ENCODE measurements at regions not wholly inside any gene's neighbourhood (a gene's known extent, or its start where the extent isn't known, plus 50 kb on each side); places are given as distances from the start of the nearest gene placed in this dataset.
A peak's percentile ranks its signal among the peaks of the same experiment; 100 is the strongest.

GRCh38 chr11:19650467-19650866, 62.2 kb upstream of the NAV2 start:
- peaks cover 6% of the 10 kb centered on the region for H3K27me3 Mint-ChIP-seq
- H3K4me3 Mint-ChIP-seq: no peak overlapping the region
- H3K4me3 ChIP-seq (ENCODE audit: low read depth, low read length): no peak overlapping the region
- no peaks in the 10 kb centered on the region for H3K4me1 Mint-ChIP-seq
- H3K9me3 ChIP-seq (ENCODE audit: control insufficient read depth in 2 of 2, low read length in 2 of 2): no peaks in the 10 kb centered on the region
- peaks cover 0 to 5% (median 0%) of the 10 kb centered on the region in 7 donors for H3K9me3 Mint-ChIP-seq
- no peak overlapping the region for H3K27ac ChIP-seq (ENCODE audit: insufficient read depth, low read length, poor library complexity, severe bottlenecking)
- no peaks in the 10 kb centered on the region for H3K36me3 ChIP-seq (ENCODE audit: control insufficient read depth, insufficient read depth, low read length)
- no peaks in the 10 kb centered on the region for H3K36me3 Mint-ChIP-seq
- ATAC-seq (ENCODE audit: low read depth in 2 of 2): no peak
- no peak for DNase-seq
- no peaks in the 10 kb centered on the region for H3K4me1 ChIP-seq (ENCODE audit: control insufficient read depth, insufficient read depth, low read length, poor library complexity, severe bottlenecking)
- no peaks in the 10 kb centered on the region for H3K27me3 ChIP-seq (ENCODE audit: control insufficient read depth, insufficient read depth, low read length)
- H3K27ac Mint-ChIP-seq: no peak overlapping the region

DNA sequence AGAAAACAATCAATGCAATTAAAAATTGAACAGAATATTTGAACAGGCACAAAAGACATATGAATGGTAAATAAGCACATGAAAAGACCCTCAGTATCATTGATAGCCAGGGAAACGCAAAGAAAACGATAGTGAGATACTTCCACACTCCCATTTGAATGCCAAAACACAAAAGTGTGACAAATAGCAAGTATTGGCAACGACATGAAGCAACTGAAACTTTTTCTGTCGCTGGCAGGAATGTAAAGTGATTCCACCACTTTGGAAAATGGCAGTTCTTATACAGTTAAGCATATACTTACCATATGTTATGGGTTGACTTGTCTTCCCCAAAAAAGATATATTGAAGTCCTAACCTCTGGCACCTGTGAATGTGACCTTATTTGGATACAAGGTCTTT, 62.9 kb upstream of the NAV2 start:
- H3K4me3 Mint-ChIP-seq: no peak overlapping the region
- H3K27me3 Mint-ChIP-seq: peaks cover 6% of the 10 kb centered on the region

DNA sequence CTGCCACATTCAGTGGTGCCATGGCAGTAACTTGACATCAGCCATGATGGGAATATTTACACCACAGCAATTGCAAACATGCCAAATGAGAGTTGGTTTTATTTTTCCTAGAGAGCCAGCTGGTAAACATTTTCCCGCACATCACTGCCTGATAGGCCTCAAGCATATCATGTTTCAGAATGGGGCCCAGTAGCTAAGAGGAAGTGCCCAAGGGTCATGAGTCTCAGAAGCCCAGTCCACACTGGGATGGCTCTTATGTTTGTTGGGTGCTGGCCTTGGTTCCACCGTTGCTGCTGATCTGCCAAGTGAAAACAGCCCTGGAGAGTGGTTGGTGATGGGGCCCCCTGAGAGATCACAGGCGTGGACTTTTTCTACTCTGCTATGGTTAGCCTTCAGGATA, 64.3 kb upstream of the NAV2 start:
- no peak overlapping the region for H3K27ac Mint-ChIP-seq
- peaks cover 0 to 4% (median 0%) of the 10 kb centered on the region in 7 donors for H3K9me3 Mint-ChIP-seq
- peaks cover 6% of the 10 kb centered on the region for H3K27me3 Mint-ChIP-seq
- ATAC-seq (ENCODE audit: low read depth in 2 of 2) (no peak), DNase-seq (no peak)
- no peak overlapping the region for H3K4me3 Mint-ChIP-seq
- H3K9me3 ChIP-seq (ENCODE audit: control insufficient read depth in 2 of 2, low read length in 2 of 2): no peaks in the 10 kb centered on the region
- H3K4me3 ChIP-seq (ENCODE audit: low read depth, low read length): no peak overlapping the region
- H3K36me3 Mint-ChIP-seq: no peaks in the 10 kb centered on the region
- H3K27me3 ChIP-seq (ENCODE audit: control insufficient read depth, insufficient read depth, low read length): no peaks in the 10 kb centered on the region
- H3K27ac ChIP-seq (ENCODE audit: insufficient read depth, low read length, poor library complexity, severe bottlenecking): no peak overlapping the region
- H3K36me3 ChIP-seq (ENCODE audit: control insufficient read depth, insufficient read depth, low read length): no peaks in the 10 kb centered on the region
- H3K4me1 ChIP-seq (ENCODE audit: control insufficient read depth, insufficient read depth, low read length, poor library complexity, severe bottlenecking): no peaks in the 10 kb centered on the region
- no peaks in the 10 kb centered on the region for H3K4me1 Mint-ChIP-seq

More for the DNA sequence above, 62.9 kb upstream of the NAV2 start:
- H3K27ac ChIP-seq (ENCODE audit: insufficient read depth, low read length, poor library complexity, severe bottlenecking): no peak overlapping the region
- no peak overlapping the region for H3K4me3 ChIP-seq (ENCODE audit: low read depth, low read length)
- no peaks in the 10 kb centered on the region for H3K27me3 ChIP-seq (ENCODE audit: control insufficient read depth, insufficient read depth, low read length)
- no peaks in the 10 kb centered on the region for H3K36me3 ChIP-seq (ENCODE audit: control insufficient read depth, insufficient read depth, low read length)
- no peaks in the 10 kb centered on the region for H3K36me3 Mint-ChIP-seq
- H3K4me1 Mint-ChIP-seq: no peaks in the 10 kb centered on the region
- DNase-seq (no peak), ATAC-seq (ENCODE audit: low read depth in 2 of 2) (no peak)
- H3K9me3 ChIP-seq (ENCODE audit: control insufficient read depth in 2 of 2, low read length in 2 of 2): no peaks in the 10 kb centered on the region
- no peaks in the 10 kb centered on the region for H3K4me1 ChIP-seq (ENCODE audit: control insufficient read depth, insufficient read depth, low read length, poor library complexity, severe bottlenecking)
- H3K9me3 Mint-ChIP-seq: peaks cover 0 to 4% (median 0%) of the 10 kb centered on the region in 7 donors
- H3K27ac Mint-ChIP-seq: no peak overlapping the region

DNA sequence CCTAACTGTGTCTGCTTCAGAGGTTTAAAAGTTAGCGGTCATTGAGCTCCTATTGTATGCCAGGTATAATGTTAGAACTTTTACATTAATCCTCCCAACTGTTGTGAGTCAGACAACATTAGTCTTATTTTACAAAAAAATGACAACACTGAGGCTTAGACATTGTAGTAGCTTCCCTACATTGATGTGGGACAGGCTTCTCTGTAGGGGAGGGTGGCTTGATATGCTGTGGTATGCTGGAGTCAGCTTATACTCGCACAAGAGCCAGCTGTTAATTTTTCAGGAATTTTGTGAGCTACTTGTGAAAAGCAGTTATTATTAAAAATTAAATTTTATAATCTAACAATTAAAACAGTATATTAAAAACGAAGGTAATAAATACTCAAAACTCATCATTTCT, 64.8 kb upstream of the NAV2 start:
- Mint-ChIP-seq H3K27ac (no peak overlapping the region), H3K27me3 (peaks cover 6% of the 10 kb centered on the region), H3K4me1 (no peaks in the 10 kb centered on the region), H3K4me3 (no peak overlapping the region), H3K9me3 (peaks cover 0 to 4% (median 0%) of the 10 kb centered on the region in 7 donors), H3K36me3 (no peaks in the 10 kb centered on the region)
- Histone ChIP-seq H3K4me1 (ENCODE audit: control insufficient read depth, insufficient read depth, low read length, poor library complexity, severe bottlenecking) (no peaks in the 10 kb centered on the region), H3K27ac (ENCODE audit: insufficient read depth, low read length, poor library complexity, severe bottlenecking) (no peak overlapping the region), H3K27me3 (ENCODE audit: control insufficient read depth, insufficient read depth, low read length) (no peaks in the 10 kb centered on the region), H3K4me3 (ENCODE audit: low read depth, low read length) (no peak overlapping the region), H3K36me3 (ENCODE audit: control insufficient read depth, insufficient read depth, low read length) (no peaks in the 10 kb centered on the region), H3K9me3 (ENCODE audit: control insufficient read depth in 2 of 2, low read length in 2 of 2) (no peaks in the 10 kb centered on the region)
- no peak for DNase-seq
- no peak for ATAC-seq (ENCODE audit: low read depth in 2 of 2)

GRCh38 chr11:19646921-19647320, 65.7 kb upstream of the NAV2 start:
- Mint-ChIP-seq H3K9me3 (peaks cover 0 to 4% (median 0%) of the 10 kb centered on the region in 7 donors), H3K27ac (peak overlapping the region in 1 of 3 donors; percentile 81), H3K4me3 (no peak overlapping the region), H3K4me1 (no peaks in the 10 kb centered on the region), H3K27me3 (peaks cover 6% of the 10 kb centered on the region), H3K36me3 (no peaks in the 10 kb centered on the region)
- Histone ChIP-seq H3K36me3 (ENCODE audit: control insufficient read depth, insufficient read depth, low read length) (no peaks in the 10 kb centered on the region), H3K27me3 (ENCODE audit: control insufficient read depth, insufficient read depth, low read length) (no peaks in the 10 kb centered on the region), H3K4me3 (ENCODE audit: low read depth, low read length) (no peak overlapping the region), H3K27ac (ENCODE audit: insufficient read depth, low read length, poor library complexity, severe bottlenecking) (no peak overlapping the region), H3K9me3 (ENCODE audit: control insufficient read depth in 2 of 2, low read length in 2 of 2) (no peaks in the 10 kb centered on the region), H3K4me1 (ENCODE audit: control insufficient read depth, insufficient read depth, low read length, poor library complexity, severe bottlenecking) (no peaks in the 10 kb centered on the region)
- no peak for DNase-seq
- ATAC-seq (ENCODE audit: low read depth in 2 of 2): no peak

- peaks cover 6% of the 10 kb centered on the region for H3K27me3 Mint-ChIP-seq
- no peaks in the 10 kb centered on the region for H3K4me1 Mint-ChIP-seq
- H3K9me3 Mint-ChIP-seq: peaks cover 0 to 5% (median 0%) of the 10 kb centered on the region in 7 donors
- ATAC-seq (ENCODE audit: low read depth in 2 of 2): no peak
- DNase-seq: no peak
- no peaks in the 10 kb centered on the region for H3K36me3 Mint-ChIP-seq
- no peak overlapping the region for H3K27ac ChIP-seq (ENCODE audit: insufficient read depth, low read length, poor library complexity, severe bottlenecking)
- H3K4me1 ChIP-seq (ENCODE audit: control insufficient read depth, insufficient read depth, low read length, poor library complexity, severe bottlenecking): no peaks in the 10 kb centered on the region
- no peak overlapping the region for H3K27ac Mint-ChIP-seq
- no peaks in the 10 kb centered on the region for H3K36me3 ChIP-seq (ENCODE audit: control insufficient read depth, insufficient read depth, low read length)
- no peaks in the 10 kb centered on the region for H3K27me3 ChIP-seq (ENCODE audit: control insufficient read depth, insufficient read depth, low read length)
- no peak overlapping the region for H3K4me3 ChIP-seq (ENCODE audit: low read depth, low read length)
- no peaks in the 10 kb centered on the region for H3K9me3 ChIP-seq (ENCODE audit: control insufficient read depth in 2 of 2, low read length in 2 of 2)
- H3K4me3 Mint-ChIP-seq: no peak overlapping the region
Measured at GRCh38 chr11:19646308-19646707, 66.3 kb upstream of the NAV2 start.

- Mint-ChIP-seq H3K9me3 (peaks cover 0 to 4% (median 0%) of the 10 kb centered on the region in 7 donors), H3K4me1 (no peaks in the 10 kb centered on the region), H3K27ac (no peak overlapping the region), H3K27me3 (no peaks in the 10 kb centered on the region), H3K4me3 (no peak overlapping the region), H3K36me3 (no peaks in the 10 kb centered on the region)
- H3K27me3 ChIP-seq (ENCODE audit: control insufficient read depth, insufficient read depth, low read length): no peaks in the 10 kb centered on the region
- no peak overlapping the region for H3K4me3 ChIP-seq (ENCODE audit: low read depth, low read length)
- H3K9me3 ChIP-seq (ENCODE audit: control insufficient read depth in 2 of 2, low read length in 2 of 2): no peaks in the 10 kb centered on the region
- DNase-seq: no peak
- ATAC-seq (ENCODE audit: low read depth in 2 of 2): no peak
- H3K36me3 ChIP-seq (ENCODE audit: control insufficient read depth, insufficient read depth, low read length): no peaks in the 10 kb centered on the region
- no peaks in the 10 kb centered on the region for H3K4me1 ChIP-seq (ENCODE audit: control insufficient read depth, insufficient read depth, low read length, poor library complexity, severe bottlenecking)
- H3K27ac ChIP-seq (ENCODE audit: insufficient read depth, low read length, poor library complexity, severe bottlenecking): no peak overlapping the region
Measured at GRCh38 chr11:19644316-19644715, 68.3 kb upstream of the NAV2 start.

DNA sequence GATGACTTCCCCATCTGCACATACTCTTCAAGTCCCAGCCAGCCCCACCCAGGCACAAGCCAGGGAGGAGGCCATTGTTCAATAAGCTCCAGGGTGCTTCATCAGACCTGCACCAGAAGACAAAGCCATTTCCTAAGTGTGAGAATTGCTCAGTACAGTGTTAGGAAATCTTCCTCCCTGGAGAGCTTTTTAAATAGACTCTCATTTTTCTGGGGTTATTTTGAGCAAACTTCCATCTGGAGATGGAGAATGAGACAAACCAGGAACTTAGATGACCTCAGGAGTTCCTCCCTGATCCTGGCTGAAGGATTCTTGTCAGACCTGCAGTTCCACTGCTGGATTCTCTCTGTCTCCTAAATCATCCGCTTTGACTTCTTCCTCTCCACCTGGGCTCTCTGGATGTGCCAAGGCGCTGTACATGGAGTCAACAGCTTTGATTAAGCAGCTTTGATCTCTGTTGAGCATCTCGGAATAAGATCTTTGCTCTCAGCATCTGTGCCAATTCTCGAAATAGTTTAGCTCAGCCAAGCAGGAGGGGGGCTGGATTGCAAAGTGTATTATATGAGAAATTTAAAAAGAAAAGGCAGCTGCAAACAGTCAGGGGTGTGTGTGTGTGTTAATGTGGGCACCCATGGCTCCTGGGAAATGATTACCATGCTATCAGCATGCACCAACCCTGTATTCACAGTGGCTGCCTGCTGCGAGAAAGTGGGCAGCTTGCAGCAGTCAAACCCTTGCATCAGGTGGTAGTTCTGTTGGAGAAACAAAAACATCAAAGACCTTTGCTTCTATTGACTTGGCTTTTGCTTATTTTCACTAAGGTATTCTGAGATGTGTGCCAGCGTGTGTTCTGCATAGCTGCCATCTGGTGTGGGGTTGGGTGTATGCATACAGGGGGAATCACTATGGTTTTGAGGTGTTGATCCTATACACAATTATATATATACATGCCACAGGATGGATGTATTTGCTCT, 70.2 kb upstream of the NAV2 start:
- no peaks in the 10 kb centered on the region for H3K36me3 ChIP-seq (ENCODE audit: control insufficient read depth, insufficient read depth, low read length)
- no peak overlapping the region for H3K4me3 Mint-ChIP-seq
- H3K4me1 Mint-ChIP-seq: no peaks in the 10 kb centered on the region
- no peaks in the 10 kb centered on the region for H3K4me1 ChIP-seq (ENCODE audit: control insufficient read depth, insufficient read depth, low read length, poor library complexity, severe bottlenecking)
- no peak overlapping the region for H3K27ac Mint-ChIP-seq
- H3K9me3 Mint-ChIP-seq: peaks cover 0 to 4% (median 0%) of the 10 kb centered on the region in 7 donors
- H3K4me3 ChIP-seq (ENCODE audit: low read depth, low read length): no peak overlapping the region
- no peak overlapping the region for H3K27ac ChIP-seq (ENCODE audit: insufficient read depth, low read length, poor library complexity, severe bottlenecking)
- no peaks in the 10 kb centered on the region for H3K27me3 ChIP-seq (ENCODE audit: control insufficient read depth, insufficient read depth, low read length)
- H3K27me3 Mint-ChIP-seq: no peaks in the 10 kb centered on the region
- H3K36me3 Mint-ChIP-seq: no peaks in the 10 kb centered on the region
- ATAC-seq (ENCODE audit: low read depth in 2 of 2) (no peak), DNase-seq (no peak)
- no peaks in the 10 kb centered on the region for H3K9me3 ChIP-seq (ENCODE audit: control insufficient read depth in 2 of 2, low read length in 2 of 2)
